Adipocyte (in vitro differentiated cells): ENCODE measurements at regions not wholly inside any gene's neighbourhood (a gene's known extent, or its start where the extent isn't known, plus 50 kb on each side); places are given as distances from the start of the nearest gene placed in this dataset.

Experiments
- DNase-seq: peaks from one replicate; pipeline ENCODE4 v3.0.0-alpha.2; 2015; ENCODE audit warnings: low read depth
- H3K27me3 ChIP-seq: replicated peaks from 2 replicates; pipeline ENCODE4 v1.7.0; 2013; ENCODE audit warnings: mild to moderate bottlenecking, low read length, moderate library complexity; ENCODE audit not compliant: control insufficient read depth, insufficient read depth
- H3K36me3 ChIP-seq: 2 replicates; pipeline ENCODE4 v1.7.0; 2013; ENCODE audit warnings: low read length, mild to moderate bottlenecking, moderate library complexity; ENCODE audit not compliant: control insufficient read depth, insufficient read depth, severe bottlenecking
- H3K4me1 ChIP-seq: 2 replicates; pipeline ENCODE4 v1.7.0; 2013; ENCODE audit warnings: mild to moderate bottlenecking, low read length, moderate library complexity; ENCODE audit not compliant: control insufficient read depth, insufficient read depth
- H3K4me3 ChIP-seq: 2 replicates; pipeline ENCODE4 v1.7.0; 2013; ENCODE audit warnings: mild to moderate bottlenecking, low read length, moderate library complexity
- H3K9ac ChIP-seq: 2 replicates; pipeline ENCODE4 v1.7.0; 2013; ENCODE audit warnings: mild to moderate bottlenecking, low read length, moderate library complexity
- H3K9me3 ChIP-seq: 2 replicates; pipeline ENCODE4 v1.7.0; 2013; ENCODE audit warnings: mild to moderate bottlenecking, low read length, moderate library complexity; ENCODE audit not compliant: control insufficient read depth

GRCh38 chr3:150116196-150116595 lies 145.5 kb upstream of the PFN2 start:
- Histone ChIP-seq H3K27me3 (no peaks in the 10 kb centered on the region), H3K4me1 (no peaks in the 10 kb centered on the region), H3K9me3 (no peaks in the 10 kb centered on the region), H3K9ac (no peak overlapping the region), H3K36me3 (no peaks in the 10 kb centered on the region), H3K4me3 (no peak overlapping the region)
- no peak for DNase-seq

- DNase-seq: peak; percentile 32
- H3K36me3 ChIP-seq: no peaks in the 10 kb centered on the region
- H3K9me3 ChIP-seq: no peaks in the 10 kb centered on the region
- H3K4me1 ChIP-seq: no peaks in the 10 kb centered on the region
- H3K9ac ChIP-seq: no peak overlapping the region
- H3K4me3 ChIP-seq: no peak overlapping the region
- H3K27me3 ChIP-seq: peaks cover 5% of the 10 kb centered on the region
Observed at GRCh38 chr3:150114873-150115540, 144.3 kb upstream of the PFN2 start.

DNA sequence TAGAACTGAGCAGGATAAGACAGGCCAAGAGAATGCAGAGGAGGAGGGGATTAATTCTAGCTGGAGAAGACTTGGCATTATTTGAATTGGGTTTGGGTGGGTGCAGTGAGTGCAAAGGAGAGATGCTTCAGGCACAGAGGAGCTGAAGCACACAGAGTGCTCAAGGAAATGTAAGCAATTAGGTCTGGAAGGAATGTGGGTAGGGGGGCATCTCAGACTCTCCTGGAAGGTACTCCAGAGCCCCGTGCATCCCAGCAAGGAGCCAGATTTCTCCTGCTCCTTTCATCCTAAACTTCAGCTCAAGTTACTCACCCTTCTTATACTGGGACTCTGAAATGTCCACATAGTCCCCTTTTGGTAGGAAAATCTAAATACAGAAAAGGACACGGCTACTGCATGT lies 143.6 kb upstream of the PFN2 start:
- Histone ChIP-seq H3K4me3 (no peak overlapping the region), H3K9ac (no peak overlapping the region), H3K36me3 (no peaks in the 10 kb centered on the region), H3K9me3 (no peaks in the 10 kb centered on the region), H3K4me1 (no peaks in the 10 kb centered on the region), H3K27me3 (peaks cover 7% of the 10 kb centered on the region)
- DNase-seq: no peak

DNA sequence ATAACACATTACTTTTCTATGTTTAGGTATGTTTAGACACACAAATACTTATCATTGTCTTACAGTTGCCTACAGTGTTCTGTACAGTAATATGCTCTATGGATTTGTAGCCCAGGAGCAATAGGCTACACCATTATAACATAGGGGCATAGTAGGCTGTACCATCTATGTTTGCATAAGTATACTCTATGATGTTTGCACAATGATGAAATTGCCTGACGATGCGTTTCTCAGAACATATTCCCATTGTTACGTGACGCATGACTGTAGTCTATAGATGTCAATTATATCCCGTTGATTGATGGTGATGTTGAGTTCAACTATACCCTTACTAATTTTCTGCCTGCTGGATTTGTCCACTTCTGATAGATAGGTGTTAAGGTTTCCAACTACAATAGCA lies 139.4 kb upstream of the PFN2 start:
- Histone ChIP-seq H3K9ac (no peak overlapping the region), H3K4me1 (peaks cover 24% of the 10 kb centered on the region), H3K9me3 (no peaks in the 10 kb centered on the region), H3K36me3 (no peaks in the 10 kb centered on the region), H3K4me3 (no peak overlapping the region), H3K27me3 (peaks cover 7% of the 10 kb centered on the region)
- DNase-seq: no peak

DNA sequence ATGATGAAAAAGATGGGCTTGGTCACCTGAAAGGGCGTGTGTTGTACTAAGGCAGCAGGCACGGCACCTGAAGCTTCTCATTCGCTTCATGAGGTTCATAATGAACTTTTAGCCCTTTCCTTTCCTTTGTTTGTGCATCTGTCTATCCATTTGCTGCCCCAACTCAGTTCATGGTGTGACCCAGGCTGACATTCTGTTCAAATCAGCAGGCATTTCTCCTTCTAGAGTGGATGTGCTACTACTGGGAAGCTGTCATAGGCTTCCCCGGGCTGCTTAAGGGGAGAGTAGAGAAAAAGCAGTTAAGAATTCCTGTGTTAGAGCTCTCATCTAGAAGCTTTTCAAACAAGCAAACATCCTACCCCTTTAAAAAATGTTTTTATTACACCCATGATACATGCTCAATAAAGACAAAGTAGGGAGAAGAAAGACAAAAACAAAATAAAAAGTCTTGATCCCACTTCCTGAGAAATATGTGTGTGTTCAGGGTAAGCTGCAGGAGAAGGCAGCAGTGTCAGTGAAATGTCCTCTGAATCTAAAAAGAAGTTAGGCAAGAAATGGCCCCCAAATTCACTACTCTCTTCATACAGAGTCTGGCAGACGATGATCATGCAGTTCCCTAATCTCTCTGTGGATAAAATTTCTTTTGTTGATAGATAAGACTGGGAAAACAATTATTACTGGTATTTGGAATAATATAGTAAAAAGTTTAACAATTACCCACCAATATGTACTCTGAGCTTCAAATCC lies 136.9 kb upstream of the PFN2 start:
- peaks cover 24% of the 10 kb centered on the region for H3K4me1 ChIP-seq
- peak overlapping the region; percentile 8 for H3K9ac ChIP-seq
- no peak overlapping the region for H3K4me3 ChIP-seq
- no peaks in the 10 kb centered on the region for H3K9me3 ChIP-seq
- peaks cover 7% of the 10 kb centered on the region for H3K27me3 ChIP-seq
- DNase-seq: peak; percentile 15
- H3K36me3 ChIP-seq: no peaks in the 10 kb centered on the region

GRCh38 chr3:150106740-150107428 lies 136.2 kb upstream of the PFN2 start:
- Histone ChIP-seq H3K9ac (no peak overlapping the region), H3K36me3 (no peaks in the 10 kb centered on the region), H3K4me1 (peaks cover 24% of the 10 kb centered on the region), H3K9me3 (peaks cover 1% of the 10 kb centered on the region), H3K27me3 (peaks cover 7% of the 10 kb centered on the region), H3K4me3 (no peak overlapping the region)
- peak; percentile 76 for DNase-seq

DNA sequence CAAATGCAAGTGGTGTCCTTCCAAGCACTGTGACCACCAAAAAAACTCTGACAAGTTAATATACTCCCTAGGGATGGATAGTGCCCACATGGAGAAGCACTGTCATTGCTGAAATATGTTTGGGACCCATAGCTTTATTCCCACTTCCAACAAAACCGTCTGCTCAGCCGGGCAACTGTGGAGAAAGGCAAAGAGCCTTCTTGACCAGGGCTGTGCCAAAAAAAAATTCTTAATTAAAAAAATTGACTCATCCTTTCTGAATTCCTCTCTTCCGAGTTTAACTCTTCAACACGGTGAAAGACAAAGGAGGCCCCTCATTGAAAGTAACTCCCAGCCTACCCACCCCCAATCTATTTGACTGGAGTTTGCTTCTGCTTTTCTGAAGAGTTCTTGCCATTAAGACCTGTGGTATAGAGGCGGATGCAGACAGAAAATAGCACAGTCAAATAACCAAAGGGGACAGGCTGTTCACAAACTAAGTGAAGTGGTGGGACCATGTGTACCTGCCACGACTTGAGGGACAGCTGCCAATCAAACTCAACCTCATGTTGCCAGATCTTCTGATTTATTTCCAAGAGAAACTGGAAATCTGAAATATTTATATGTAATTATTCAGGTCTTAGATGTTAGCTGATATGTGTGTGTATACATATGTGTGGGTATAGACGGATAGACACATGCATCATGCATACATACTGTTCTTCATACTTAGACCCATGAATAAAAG lies 135.4 kb upstream of the PFN2 start:
- no peak overlapping the region for H3K4me3 ChIP-seq
- DNase-seq: no peak
- H3K4me1 ChIP-seq: peaks cover 24% of the 10 kb centered on the region
- H3K9me3 ChIP-seq: peaks cover 10% of the 10 kb centered on the region
- no peaks in the 10 kb centered on the region for H3K36me3 ChIP-seq
- no peak overlapping the region for H3K9ac ChIP-seq
- H3K27me3 ChIP-seq: peaks cover 7% of the 10 kb centered on the region

- no peak overlapping the region for H3K4me3 ChIP-seq
- DNase-seq: no peak
- peaks cover 2% of the 10 kb centered on the region for H3K27me3 ChIP-seq
- H3K9ac ChIP-seq: no peak overlapping the region
- H3K36me3 ChIP-seq: no peaks in the 10 kb centered on the region
- H3K4me1 ChIP-seq: peaks cover 24% of the 10 kb centered on the region
- peaks cover 14% of the 10 kb centered on the region for H3K9me3 ChIP-seq
Observed at GRCh38 chr3:150105025-150105424, 134.3 kb upstream of the PFN2 start.

- Histone ChIP-seq H3K9me3 (peaks cover 14% of the 10 kb centered on the region), H3K27me3 (no peaks in the 10 kb centered on the region), H3K4me3 (no peak overlapping the region), H3K9ac (no peak overlapping the region), H3K36me3 (no peaks in the 10 kb centered on the region), H3K4me1 (peaks cover 24% of the 10 kb centered on the region)
- DNase-seq: no peak
Observed at GRCh38 chr3:150104564-150104963, 133.9 kb upstream of the PFN2 start.

GRCh38 chr3:150101016-150101415 lies 130.3 kb upstream of the PFN2 start:
- no peaks in the 10 kb centered on the region for H3K27me3 ChIP-seq
- H3K4me1 ChIP-seq: peaks cover 21% of the 10 kb centered on the region
- no peak for DNase-seq
- H3K9ac ChIP-seq: no peak overlapping the region
- H3K9me3 ChIP-seq: peaks cover 14% of the 10 kb centered on the region
- no peaks in the 10 kb centered on the region for H3K36me3 ChIP-seq
- H3K4me3 ChIP-seq: no peak overlapping the region

DNA sequence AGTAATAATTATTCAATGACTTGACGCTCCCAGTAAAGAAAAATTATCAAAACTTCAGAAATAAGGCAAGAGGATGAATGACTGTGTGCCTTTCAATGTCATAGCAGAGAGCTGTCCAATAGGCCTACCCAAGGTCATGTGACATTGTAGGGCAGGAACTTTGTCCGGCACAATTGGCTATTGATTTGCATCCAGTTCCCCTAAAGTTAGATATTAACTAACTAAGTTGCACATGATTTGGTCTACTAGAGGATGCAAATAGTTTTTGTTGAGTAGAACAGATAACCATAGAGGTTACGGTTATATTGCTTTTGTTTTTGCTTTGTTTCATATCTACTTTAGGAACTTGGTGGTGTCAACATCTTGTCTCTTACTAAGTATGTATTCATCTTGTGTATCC lies 127.9 kb upstream of the PFN2 start:
- Histone ChIP-seq H3K4me3 (no peak overlapping the region), H3K4me1 (peaks cover 19% of the 10 kb centered on the region), H3K27me3 (no peaks in the 10 kb centered on the region), H3K36me3 (no peaks in the 10 kb centered on the region), H3K9me3 (peaks cover 14% of the 10 kb centered on the region), H3K9ac (no peak overlapping the region)
- no peak for DNase-seq
